ENCODE measurements at regions not wholly inside any gene's neighbourhood (a gene's known extent, or its start where the extent isn't known, plus 50 kb on each side); places are given as distances from the start of the nearest gene placed in this dataset.
"Not testable (repeated sequence)": the region's sequence is repeated elsewhere in the genome, so short reads cannot be mapped to it uniquely, and the experiment has no call there.

- TF ChIP-seq, protein P1, sequence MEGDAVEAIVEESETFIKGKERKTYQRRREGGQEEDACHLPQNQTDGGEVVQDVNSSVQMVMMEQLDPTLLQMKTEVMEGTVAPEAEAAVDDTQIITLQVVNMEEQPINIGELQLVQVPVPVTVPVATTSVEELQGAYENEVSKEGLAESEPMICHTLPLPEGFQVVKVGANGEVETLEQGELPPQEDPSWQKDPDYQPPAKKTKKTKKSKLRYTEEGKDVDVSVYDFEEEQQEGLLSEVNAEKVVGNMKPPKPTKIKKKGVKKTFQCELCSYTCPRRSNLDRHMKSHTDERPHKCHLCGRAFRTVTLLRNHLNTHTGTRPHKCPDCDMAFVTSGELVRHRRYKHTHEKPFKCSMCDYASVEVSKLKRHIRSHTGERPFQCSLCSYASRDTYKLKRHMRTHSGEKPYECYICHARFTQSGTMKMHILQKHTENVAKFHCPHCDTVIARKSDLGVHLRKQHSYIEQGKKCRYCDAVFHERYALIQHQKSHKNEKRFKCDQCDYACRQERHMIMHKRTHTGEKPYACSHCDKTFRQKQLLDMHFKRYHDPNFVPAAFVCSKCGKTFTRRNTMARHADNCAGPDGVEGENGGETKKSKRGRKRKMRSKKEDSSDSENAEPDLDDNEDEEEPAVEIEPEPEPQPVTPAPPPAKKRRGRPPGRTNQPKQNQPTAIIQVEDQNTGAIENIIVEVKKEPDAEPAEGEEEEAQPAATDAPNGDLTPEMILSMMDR (conservative IDR thresholded peaks at IDR 0.05; ENCODE audit: low read length) = not testable (repeated sequence)
- TF ChIP-seq EZH2phosphoT487 (IDR thresholded peaks at IDR 0.05; ENCODE audit: borderline replicate concordance) = not testable (repeated sequence)
Measured at GRCh38 chr7:32747443-32748148, 144.0 kb downstream of the KBTBD2 start.

All from Loucy (cell line).